ENCODE measurements at regions not wholly inside any gene's neighbourhood (a gene's known extent, or its start where the extent isn't known, plus 50 kb on each side); places are given as distances from the start of the nearest gene placed in this dataset.

GRCh38 chr13:106336668-106337067, 198.8 kb downstream of the EFNB2 start:
- TF ChIP-seq CTCF (IDR thresholded peaks at IDR 0.05), result no peak
- no peaks in the 10 kb centered on the region for H3K4me1 ChIP-seq
- peak overlapping the region; percentile 5 for H3K4me3 ChIP-seq
- ATAC-seq, result peak in 1 of 2 donors; percentile 71
- intact Hi-C loops (cut with DNase I), result no loop called here
- H3K27me3 ChIP-seq (ENCODE audit: low read depth), result no peaks in the 10 kb centered on the region
- H3K36me3 ChIP-seq, result no peaks in the 10 kb centered on the region
- no peak for DNase-seq
- no peak overlapping the region for H3K27ac ChIP-seq
- peaks cover 15% of the 10 kb centered on the region for H3K9me3 ChIP-seq

GRCh38 chr13:106332621-106333020, 202.8 kb downstream of the EFNB2 start:
- H3K4me1 ChIP-seq, result no peaks in the 10 kb centered on the region
- no peak overlapping the region for H3K27ac ChIP-seq
- H3K9me3 ChIP-seq, result no peaks in the 10 kb centered on the region
- H3K4me3 ChIP-seq, result no peak overlapping the region
- no peak for ATAC-seq
- DNase-seq, result no peak
- H3K27me3 ChIP-seq (ENCODE audit: low read depth), result no peaks in the 10 kb centered on the region
- intact Hi-C loops (cut with DNase I), result no loop called here
- H3K36me3 ChIP-seq, result no peaks in the 10 kb centered on the region
- no peak for TF ChIP-seq CTCF (IDR thresholded peaks at IDR 0.05)

GRCh38 chr13:106331116-106331515, 204.3 kb downstream of the EFNB2 start:
- ATAC-seq, result no peak
- no peaks in the 10 kb centered on the region for H3K4me1 ChIP-seq

GRCh38 chr13:106329941-106330340, 205.5 kb downstream of the EFNB2 start:
- H3K36me3 ChIP-seq, result no peaks in the 10 kb centered on the region
- ATAC-seq, result no peak
- no peaks in the 10 kb centered on the region for H3K27me3 ChIP-seq (ENCODE audit: low read depth)
- no peaks in the 10 kb centered on the region for H3K9me3 ChIP-seq
- H3K4me3 ChIP-seq, result no peak overlapping the region
- DNase-seq, result no peak
- no peak for TF ChIP-seq CTCF (IDR thresholded peaks at IDR 0.05)
- intact Hi-C loops (cut with DNase I), result no loop called here
- no peak overlapping the region for H3K27ac ChIP-seq
- no peaks in the 10 kb centered on the region for H3K4me1 ChIP-seq

More at GRCh38 chr13:106331116-106331515, 204.3 kb downstream of the EFNB2 start:
- no peak overlapping the region for H3K4me3 ChIP-seq
- no peaks in the 10 kb centered on the region for H3K27me3 ChIP-seq (ENCODE audit: low read depth)
- no peaks in the 10 kb centered on the region for H3K36me3 ChIP-seq
- DNase-seq, result no peak
- intact Hi-C loops (cut with DNase I), result no loop called here
- H3K27ac ChIP-seq, result no peak overlapping the region
- no peaks in the 10 kb centered on the region for H3K9me3 ChIP-seq
- TF ChIP-seq CTCF (IDR thresholded peaks at IDR 0.05), result no peak

- no peaks in the 10 kb centered on the region for H3K36me3 ChIP-seq
- H3K4me1 ChIP-seq, result no peaks in the 10 kb centered on the region
- H3K9me3 ChIP-seq, result peaks cover 13% of the 10 kb centered on the region
- no peak overlapping the region for H3K27ac ChIP-seq
- ATAC-seq (no peak), DNase-seq (no peak)
- no peak for TF ChIP-seq CTCF (IDR thresholded peaks at IDR 0.05)
- intact Hi-C loops (cut with DNase I), result no loop called here
- H3K27me3 ChIP-seq (ENCODE audit: low read depth), result no peaks in the 10 kb centered on the region
- H3K4me3 ChIP-seq, result no peak overlapping the region
These were observed 208.7 kb downstream of the EFNB2 start for GRCh38 chr13:106326751-106327150.

GRCh38 chr13:106324444-106324843, 211.0 kb downstream of the EFNB2 start:
- no peak for ATAC-seq
- H3K4me1 ChIP-seq, result no peaks in the 10 kb centered on the region
- H3K36me3 ChIP-seq, result no peaks in the 10 kb centered on the region
- no peak overlapping the region for H3K4me3 ChIP-seq
- TF ChIP-seq CTCF (IDR thresholded peaks at IDR 0.05), result no peak
- no peak for DNase-seq
- H3K9me3 ChIP-seq, result peaks cover 13% of the 10 kb centered on the region
- H3K27ac ChIP-seq, result no peak overlapping the region
- intact Hi-C loops (cut with DNase I), result no loop called here
- H3K27me3 ChIP-seq (ENCODE audit: low read depth), result no peaks in the 10 kb centered on the region
